ENCODE measurements at regions not wholly inside any gene's neighbourhood (a gene's known extent, or its start where the extent isn't known, plus 50 kb on each side); places are given as distances from the start of the nearest gene placed in this dataset.

DNA sequence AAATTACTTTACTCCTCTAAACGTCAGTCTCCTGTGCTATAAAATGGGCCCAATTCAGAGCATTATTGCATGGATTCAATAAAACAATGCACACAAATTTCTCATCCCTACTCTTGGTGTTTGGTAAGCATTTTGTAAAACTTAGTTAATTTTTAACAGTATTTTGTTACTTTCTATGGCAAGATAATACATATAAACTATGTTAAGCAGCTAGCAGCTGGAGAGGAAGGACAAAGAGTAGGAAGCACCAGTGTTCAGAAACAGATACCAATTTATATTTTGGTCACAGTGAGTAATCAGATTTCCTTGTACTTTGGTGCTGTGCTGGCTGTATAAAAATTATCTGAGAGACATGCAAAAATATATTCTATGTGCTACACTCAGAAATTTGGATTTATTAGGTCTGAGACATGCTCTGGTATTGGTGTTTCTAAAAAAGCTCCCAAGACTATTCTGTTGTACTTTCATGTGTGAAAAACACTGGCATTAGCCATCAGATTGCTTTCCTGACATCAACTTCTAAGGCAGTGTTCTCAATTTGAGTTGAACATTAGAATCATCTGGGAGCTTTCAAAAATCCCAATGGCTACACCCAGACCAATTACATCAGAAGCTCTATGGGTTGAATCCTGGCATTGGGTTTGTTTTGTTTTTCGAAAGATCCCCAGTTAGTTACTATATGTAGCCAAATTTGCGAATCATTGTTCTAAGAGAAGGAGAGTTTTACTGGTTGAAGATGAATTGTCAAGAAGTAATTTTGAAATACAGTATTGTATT is 100.3 kb upstream of the C1orf87 start:
- H3K9me3 ChIP-seq (ENCODE audit: low read depth): no peaks in the 10 kb centered on the region
- DNase-seq (ENCODE audit: low read depth in 1 of 2, low spot score in 1 of 2): no peak
- H3K27me3 ChIP-seq: no peaks in the 10 kb centered on the region
- H3K4me1 ChIP-seq (ENCODE audit: low read depth): no peaks in the 10 kb centered on the region
- H3K27ac ChIP-seq: no peak overlapping the region
- TF ChIP-seq, protein P1, sequence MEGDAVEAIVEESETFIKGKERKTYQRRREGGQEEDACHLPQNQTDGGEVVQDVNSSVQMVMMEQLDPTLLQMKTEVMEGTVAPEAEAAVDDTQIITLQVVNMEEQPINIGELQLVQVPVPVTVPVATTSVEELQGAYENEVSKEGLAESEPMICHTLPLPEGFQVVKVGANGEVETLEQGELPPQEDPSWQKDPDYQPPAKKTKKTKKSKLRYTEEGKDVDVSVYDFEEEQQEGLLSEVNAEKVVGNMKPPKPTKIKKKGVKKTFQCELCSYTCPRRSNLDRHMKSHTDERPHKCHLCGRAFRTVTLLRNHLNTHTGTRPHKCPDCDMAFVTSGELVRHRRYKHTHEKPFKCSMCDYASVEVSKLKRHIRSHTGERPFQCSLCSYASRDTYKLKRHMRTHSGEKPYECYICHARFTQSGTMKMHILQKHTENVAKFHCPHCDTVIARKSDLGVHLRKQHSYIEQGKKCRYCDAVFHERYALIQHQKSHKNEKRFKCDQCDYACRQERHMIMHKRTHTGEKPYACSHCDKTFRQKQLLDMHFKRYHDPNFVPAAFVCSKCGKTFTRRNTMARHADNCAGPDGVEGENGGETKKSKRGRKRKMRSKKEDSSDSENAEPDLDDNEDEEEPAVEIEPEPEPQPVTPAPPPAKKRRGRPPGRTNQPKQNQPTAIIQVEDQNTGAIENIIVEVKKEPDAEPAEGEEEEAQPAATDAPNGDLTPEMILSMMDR (IDR thresholded peaks at IDR 0.05; ENCODE audit: low read depth, low read length): no peak
- H3K4me3 ChIP-seq: no peak overlapping the region
- no peaks in the 10 kb centered on the region for H3K36me3 ChIP-seq

DNA sequence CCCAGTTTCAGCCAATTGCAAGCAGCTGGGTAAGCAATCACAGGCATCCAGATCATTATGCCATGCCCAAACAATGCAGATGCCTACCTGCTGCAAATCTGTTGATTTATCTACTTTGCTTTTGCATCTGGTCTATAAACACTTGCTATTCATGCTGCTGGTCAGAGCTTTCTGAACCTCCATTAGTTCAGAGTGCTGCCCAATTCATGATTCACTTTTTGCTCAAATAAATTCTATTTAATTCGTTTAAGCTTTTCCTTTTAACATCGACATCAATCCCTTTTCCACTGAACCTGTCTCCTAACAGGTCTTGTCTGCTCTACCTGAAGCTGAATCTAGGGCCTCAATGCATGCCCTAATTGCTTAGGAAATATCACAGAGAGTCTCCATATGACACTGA is 99.4 kb upstream of the C1orf87 start:
- no peaks in the 10 kb centered on the region for H3K27me3 ChIP-seq
- no peak overlapping the region for H3K27ac ChIP-seq
- no peaks in the 10 kb centered on the region for H3K36me3 ChIP-seq
- no peaks in the 10 kb centered on the region for H3K4me1 ChIP-seq (ENCODE audit: low read depth)
- H3K9me3 ChIP-seq (ENCODE audit: low read depth): no peaks in the 10 kb centered on the region
- no peak for DNase-seq (ENCODE audit: low read depth in 1 of 2, low spot score in 1 of 2)
- H3K4me3 ChIP-seq: no peak overlapping the region
- TF ChIP-seq, protein P1 (IDR thresholded peaks at IDR 0.05; ENCODE audit: low read depth, low read length): no peak

DNA sequence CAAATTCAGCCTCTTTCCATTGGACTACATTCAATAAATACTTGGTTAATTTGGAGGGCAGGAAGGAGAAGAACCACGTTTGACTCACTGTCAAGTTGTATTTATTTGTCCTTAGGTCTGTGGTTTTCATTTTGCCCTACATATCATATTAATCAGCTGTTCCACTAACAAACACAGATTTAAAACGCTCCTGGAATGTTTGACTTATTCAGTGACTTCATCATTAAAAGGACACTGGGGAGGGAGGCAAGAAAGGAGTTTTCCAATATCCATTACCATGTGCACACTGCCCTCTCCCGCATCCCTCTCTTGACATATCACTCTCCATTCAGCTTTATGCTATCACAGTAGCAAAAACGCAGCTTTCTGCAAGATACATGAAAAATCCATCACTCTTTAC is 98.2 kb upstream of the C1orf87 start:
- DNase-seq (ENCODE audit: low read depth in 1 of 2, low spot score in 1 of 2): peak in 1 of 2 donors; percentile 7
- no peaks in the 10 kb centered on the region for H3K36me3 ChIP-seq
- no peak overlapping the region for H3K4me3 ChIP-seq
- H3K9me3 ChIP-seq (ENCODE audit: low read depth): no peaks in the 10 kb centered on the region
- TF ChIP-seq, protein P1 (IDR thresholded peaks at IDR 0.05; ENCODE audit: low read depth, low read length): no peak
- no peaks in the 10 kb centered on the region for H3K27me3 ChIP-seq
- H3K4me1 ChIP-seq (ENCODE audit: low read depth): no peaks in the 10 kb centered on the region
- H3K27ac ChIP-seq: no peak overlapping the region

DNA sequence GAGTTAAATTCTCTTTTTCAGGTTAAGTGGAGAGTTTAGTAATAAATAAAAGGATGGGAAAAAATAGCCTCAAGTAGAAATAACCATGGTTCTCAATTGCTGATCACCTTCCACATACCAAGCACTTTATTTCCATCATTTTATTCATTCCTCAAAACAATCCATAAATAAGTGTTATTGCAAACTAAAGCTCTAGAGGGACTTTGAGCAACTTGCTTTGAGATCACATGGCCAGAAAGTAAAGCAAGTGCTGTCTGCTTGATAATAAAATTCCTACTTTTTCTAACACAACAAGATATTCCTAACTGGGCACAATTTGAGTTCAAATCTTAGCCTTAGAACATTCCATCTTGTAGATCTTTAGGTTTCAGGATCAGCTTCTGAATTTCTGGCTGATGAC is 97.1 kb upstream of the C1orf87 start:
- Histone ChIP-seq H3K4me1 (ENCODE audit: low read depth) (no peaks in the 10 kb centered on the region), H3K27me3 (no peaks in the 10 kb centered on the region), H3K4me3 (no peak overlapping the region), H3K27ac (no peak overlapping the region), H3K9me3 (ENCODE audit: low read depth) (no peaks in the 10 kb centered on the region), H3K36me3 (no peaks in the 10 kb centered on the region)
- DNase-seq (ENCODE audit: low read depth in 1 of 2, low spot score in 1 of 2): no peak
- TF ChIP-seq, protein P1 (IDR thresholded peaks at IDR 0.05; ENCODE audit: low read depth, low read length): peak; percentile 4

DNA sequence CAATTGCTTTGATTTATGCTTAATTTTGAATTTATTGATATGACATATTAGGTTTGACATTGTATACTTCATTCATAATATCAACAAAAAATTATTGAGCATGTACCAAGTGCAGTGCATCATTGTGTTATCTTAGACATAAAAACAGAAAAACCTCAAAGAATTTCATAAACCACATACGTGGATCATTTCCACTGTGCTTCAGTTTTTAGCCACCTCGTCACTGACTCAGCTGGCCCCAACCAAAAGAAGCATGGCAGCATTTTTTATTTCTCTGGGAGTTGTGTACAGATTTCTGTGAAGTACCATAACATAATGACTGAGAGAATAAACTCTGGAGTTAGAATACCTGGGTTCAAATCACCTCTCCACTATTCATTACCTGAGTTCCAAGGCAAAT is 95.6 kb upstream of the C1orf87 start:
- Histone ChIP-seq H3K27ac (no peak overlapping the region), H3K36me3 (no peaks in the 10 kb centered on the region), H3K4me1 (ENCODE audit: low read depth) (no peaks in the 10 kb centered on the region), H3K27me3 (no peaks in the 10 kb centered on the region), H3K4me3 (no peak overlapping the region), H3K9me3 (ENCODE audit: low read depth) (no peaks in the 10 kb centered on the region)
- no peak for DNase-seq (ENCODE audit: low read depth in 1 of 2, low spot score in 1 of 2)
- TF ChIP-seq, protein P1 (IDR thresholded peaks at IDR 0.05; ENCODE audit: low read depth, low read length): no peak
